ENCODE measurements at regions not wholly inside any gene's neighbourhood (a gene's known extent, or its start where the extent isn't known, plus 50 kb on each side); places are given as distances from the start of the nearest gene placed in this dataset.

GRCh38 chr1:37131281-37131680 is 97.0 kb upstream of the GRIK3 start:
- 57 to 75% methylated on average over 5 of the region's 5 CpGs for WGBS, 2 donors
- DNase-seq (no peak), ATAC-seq (ENCODE audit: insufficient read depth, low FRiP score) (no peak)
- no peak for TF ChIP-seq CTCF (IDR thresholded peaks at IDR 0.05; ENCODE audit: control extremely low read depth, extremely low read depth)
- Histone ChIP-seq H3K27me3 (ENCODE audit: control insufficient read depth in 3 of 3, insufficient read depth in 3 of 3, low read length in 2 of 3) (peaks cover 0 to 4% (median 0%) of the 10 kb centered on the region in 3 donors), H3K9me3 (ENCODE audit: control insufficient read depth in 4 of 4, insufficient read depth in 3 of 4, low read length in 3 of 4) (no peaks in the 10 kb centered on the region), H3K4me1 (ENCODE audit: control insufficient read depth in 5 of 5, insufficient read depth in 5 of 5, low read length in 5 of 5) (no peaks in the 10 kb centered on the region), H3K4me3 (no peak overlapping the region), H3K36me3 (ENCODE audit: control insufficient read depth in 4 of 4, insufficient read depth in 4 of 4, low read length in 4 of 4) (no peaks in the 10 kb centered on the region), H3K9ac (ENCODE audit: insufficient read depth in 1 of 2, low read length in 2 of 2) (no peak overlapping the region), H3K27ac (ENCODE audit: low read depth in 1 of 2, low read length in 1 of 2) (no peak overlapping the region)

GRCh38 chr1:37133276-37134145 is 99.2 kb upstream of the GRIK3 start:
- H3K9me3 ChIP-seq (ENCODE audit: control insufficient read depth in 4 of 4, insufficient read depth in 3 of 4, low read length in 3 of 4), result no peaks in the 10 kb centered on the region
- WGBS, 2 donors, result 75 to 78% methylated on average over 19 of the region's 19 CpGs
- DNase-seq, result peak in 2 of 3 donors; percentile 11 to 22
- H3K9ac ChIP-seq (ENCODE audit: insufficient read depth in 1 of 2, low read length in 2 of 2), result no peak overlapping the region
- H3K27me3 ChIP-seq (ENCODE audit: control insufficient read depth in 3 of 3, insufficient read depth in 3 of 3, low read length in 2 of 3), result no peaks in the 10 kb centered on the region
- H3K27ac ChIP-seq (ENCODE audit: low read depth in 1 of 2, low read length in 1 of 2), result no peak overlapping the region
- ATAC-seq (ENCODE audit: insufficient read depth, low FRiP score), result no peak
- TF ChIP-seq CTCF (IDR thresholded peaks at IDR 0.05; ENCODE audit: control extremely low read depth, extremely low read depth), result no peak
- H3K4me3 ChIP-seq, result no peak overlapping the region
- no peaks in the 10 kb centered on the region for H3K4me1 ChIP-seq (ENCODE audit: control insufficient read depth in 5 of 5, insufficient read depth in 5 of 5, low read length in 5 of 5)
- H3K36me3 ChIP-seq (ENCODE audit: control insufficient read depth in 4 of 4, insufficient read depth in 4 of 4, low read length in 4 of 4), result no peaks in the 10 kb centered on the region

GRCh38 chr1:37134599-37134998 is 100.3 kb upstream of the GRIK3 start:
- ATAC-seq (ENCODE audit: insufficient read depth, low FRiP score), result no peak

More at GRCh38 chr1:37134599-37134998, 100.3 kb upstream of the GRIK3 start:
- H3K36me3 ChIP-seq (ENCODE audit: control insufficient read depth in 4 of 4, insufficient read depth in 4 of 4, low read length in 4 of 4), result no peaks in the 10 kb centered on the region
- H3K27me3 ChIP-seq (ENCODE audit: control insufficient read depth in 3 of 3, insufficient read depth in 3 of 3, low read length in 2 of 3), result no peaks in the 10 kb centered on the region
- H3K9ac ChIP-seq (ENCODE audit: insufficient read depth in 1 of 2, low read length in 2 of 2), result no peak overlapping the region
- no peak overlapping the region for H3K4me3 ChIP-seq
- no peak for DNase-seq
- WGBS, 2 donors, result 74 to 84% methylated on average over 4 of the region's 4 CpGs
- no peak overlapping the region for H3K27ac ChIP-seq (ENCODE audit: low read depth in 1 of 2, low read length in 1 of 2)
- H3K4me1 ChIP-seq (ENCODE audit: control insufficient read depth in 5 of 5, insufficient read depth in 5 of 5, low read length in 5 of 5), result no peaks in the 10 kb centered on the region
- TF ChIP-seq CTCF (IDR thresholded peaks at IDR 0.05; ENCODE audit: control extremely low read depth, extremely low read depth), result no peak
- no peaks in the 10 kb centered on the region for H3K9me3 ChIP-seq (ENCODE audit: control insufficient read depth in 4 of 4, insufficient read depth in 3 of 4, low read length in 3 of 4)

Measured in lung (tissue), 11 donors.